GM23338 (cell line): ENCODE measurements at regions not wholly inside any gene's neighbourhood (a gene's known extent, or its start where the extent isn't known, plus 50 kb on each side); places are given as distances from the start of the nearest gene placed in this dataset.

Source experiments
- ATAC-seq: fragments of 200-7000 bp; cut with Tn5 transposase; 3 replicates; pipeline ENCODE4 v1.9.1; 2020
- DNase-seq: peaks from one replicate; pipeline ENCODE4 v3.0.0-alpha.2; 2015; ENCODE audit warnings: low spot score
- H2AFZ ChIP-seq: fragments of 200-600 bp; sonication (generic); 2 replicates; pipeline ENCODE4 v1.8.0; 2016; ENCODE audit warnings: antibody characterized with exemption, mild to moderate bottlenecking, moderate library complexity
- H3F3A ChIP-seq: fragments of 200-600 bp; sonication (generic); replicated peaks from 2 replicates; pipeline ENCODE4 v1.8.0; 2017; ENCODE audit warnings: antibody characterized with exemption, mixed run types, low read depth
- H3K27ac ChIP-seq: fragments of 200-600 bp; sonication (generic); 2 replicates; pipeline ENCODE4 v1.6.1; 2016; ENCODE audit warnings: low read depth
- H3K27me3 ChIP-seq: fragments of 200-600 bp; sonication (generic); 2 replicates; pipeline ENCODE4 v1.8.0; 2016; ENCODE audit warnings: mild to moderate bottlenecking, mixed run types, moderate library complexity; ENCODE audit not compliant: insufficient read depth
- H3K36me3 ChIP-seq: fragments of 200-600 bp; sonication (generic); 2 replicates; pipeline ENCODE4 v1.8.0; 2016; ENCODE audit warnings: mild to moderate bottlenecking; ENCODE audit not compliant: insufficient read depth
- H3K4me1 ChIP-seq: fragments of 200-600 bp; sonication (generic); 2 replicates; pipeline ENCODE4 v1.8.0; 2016; ENCODE audit warnings: mild to moderate bottlenecking, moderate library complexity; ENCODE audit not compliant: insufficient read depth
- H3K4me2 ChIP-seq: fragments of 200-600 bp; sonication (generic); 2 replicates; pipeline ENCODE4 v1.7.1; 2017; ENCODE audit warnings: mixed run types
- H3K4me3 ChIP-seq: fragments of 200-600 bp; sonication (generic); 2 replicates; pipeline ENCODE4 v1.6.1; 2016; ENCODE audit warnings: mixed run types
- H3K79me2 ChIP-seq: fragments of 200-600 bp; sonication (generic); replicated peaks from 2 replicates; pipeline ENCODE4 v1.8.0; 2017; ENCODE audit warnings: mild to moderate bottlenecking; ENCODE audit not compliant: insufficient read depth
- H3K9me2 ChIP-seq: fragments of 200-600 bp; sonication (generic); 2 replicates; pipeline ENCODE4 v1.8.0; 2017; ENCODE audit not compliant: insufficient read depth
- H4K20me1 ChIP-seq: fragments of 200-600 bp; sonication (generic); replicated peaks from 2 replicates; pipeline ENCODE4 v1.8.0; 2017; ENCODE audit warnings: mild to moderate bottlenecking; ENCODE audit not compliant: insufficient read depth
- H3K27ac Mint-ChIP-seq: 2 replicates; pipeline ENCODE4 v1.8.0; 2020; ENCODE audit warnings: inconsistent platforms, mild to moderate bottlenecking, moderate library complexity, mixed read lengths
- H3K27me3 Mint-ChIP-seq: 3 replicates; pipeline ENCODE4 v1.8.0; 2022; ENCODE audit warnings: low read depth, mild to moderate bottlenecking, moderate library complexity, mixed read lengths, inconsistent platforms; ENCODE audit not compliant: insufficient read depth, poor library complexity
- H3K36me3 Mint-ChIP-seq: 3 replicates; pipeline ENCODE4 v1.8.0; 2021; ENCODE audit warnings: low read depth, mild to moderate bottlenecking, inconsistent platforms, moderate library complexity, mixed read lengths
- H3K4me1 Mint-ChIP-seq: 3 replicates; pipeline ENCODE4 v1.8.0; 2020; ENCODE audit warnings: mild to moderate bottlenecking, inconsistent platforms, mixed read lengths
- H3K4me3 Mint-ChIP-seq: 3 replicates; pipeline ENCODE4 v1.8.0; 2021; ENCODE audit warnings: moderate library complexity, mild to moderate bottlenecking, inconsistent platforms, mixed read lengths
- H3K9me3 Mint-ChIP-seq: 3 replicates; pipeline ENCODE4 v1.8.0; 2020; ENCODE audit warnings: moderate library complexity, mild to moderate bottlenecking, inconsistent platforms, mixed read lengths
- EZH2 ChIP-seq: fragments of 200-600 bp; sonication (generic); IDR thresholded peaks from one replicate; pipeline ENCODE4 v1.8.0; 2017; ENCODE audit warnings: antibody characterized with exemption, mild to moderate bottlenecking, low read depth; ENCODE audit not compliant: unreplicated experiment
- EZH2phosphoT487 ChIP-seq: fragments of 200-600 bp; sonication (generic); IDR thresholded peaks from one replicate; pipeline ENCODE4 v1.8.1; 2018; ENCODE audit warnings: antibody characterized with exemption; ENCODE audit not compliant: unreplicated experiment
- JUNB ChIP-seq: IDR thresholded peaks from one replicate; pipeline ENCODE4 v1.6.1; 2016; ENCODE audit warnings: antibody characterized with exemption; ENCODE audit not compliant: unreplicated experiment
- NANOG ChIP-seq: IDR thresholded peaks from 2 replicates; pipeline ENCODE4 v1.6.1; 2016; ENCODE audit warnings: antibody characterized with exemption, borderline replicate concordance
- POLR2AphosphoS5 ChIP-seq: IDR thresholded peaks from 2 replicates; pipeline ENCODE4 v1.6.1; 2016; ENCODE audit warnings: antibody characterized with exemption, low read depth
- STAT1 ChIP-seq: IDR thresholded peaks from one replicate; pipeline ENCODE4 v1.6.1; 2016; ENCODE audit warnings: antibody characterized with exemption; ENCODE audit not compliant: unreplicated experiment
- ZNF114 ChIP-seq: fragments of 250-450 bp; sonication (Bioruptor Pico); IDR thresholded peaks from 2 replicates; pipeline ENCODE4 v1.5.0; 2020; ENCODE audit warnings: mild to moderate bottlenecking, moderate library complexity
- ZNF331 ChIP-seq: fragments of 250-450 bp; sonication (Bioruptor Pico); IDR thresholded peaks from 2 replicates; pipeline ENCODE4 v1.5.0; 2020; ENCODE audit warnings: low read depth, mild to moderate bottlenecking, moderate library complexity
- TF ChIP-seq, protein P1 (sequence below): IDR thresholded peaks from 2 replicates; pipeline ENCODE4 v1.6.1; 2016; ENCODE audit warnings: antibody characterized with exemption
- TF ChIP-seq, protein P2 (sequence below): IDR thresholded peaks from one replicate; pipeline ENCODE4 v1.6.1; 2018; ENCODE audit warnings: antibody characterized with exemption; ENCODE audit not compliant: unreplicated experiment
- TF ChIP-seq, protein P3 (sequence below), 2 experiments: fragments of 200-600 bp in 1 of 2; sonication (generic) in 1 of 2; conservative IDR thresholded peaks; 2 replicates each; pipeline versions ENCODE4 v1.5.1 to v1.6.1; 2016 to 2017; ENCODE audit warnings: antibody characterized with exemption in 2 of 2, low read depth in 2 of 2, mild to moderate bottlenecking in 2 of 2, moderate library complexity in 1 of 2

DNA sequence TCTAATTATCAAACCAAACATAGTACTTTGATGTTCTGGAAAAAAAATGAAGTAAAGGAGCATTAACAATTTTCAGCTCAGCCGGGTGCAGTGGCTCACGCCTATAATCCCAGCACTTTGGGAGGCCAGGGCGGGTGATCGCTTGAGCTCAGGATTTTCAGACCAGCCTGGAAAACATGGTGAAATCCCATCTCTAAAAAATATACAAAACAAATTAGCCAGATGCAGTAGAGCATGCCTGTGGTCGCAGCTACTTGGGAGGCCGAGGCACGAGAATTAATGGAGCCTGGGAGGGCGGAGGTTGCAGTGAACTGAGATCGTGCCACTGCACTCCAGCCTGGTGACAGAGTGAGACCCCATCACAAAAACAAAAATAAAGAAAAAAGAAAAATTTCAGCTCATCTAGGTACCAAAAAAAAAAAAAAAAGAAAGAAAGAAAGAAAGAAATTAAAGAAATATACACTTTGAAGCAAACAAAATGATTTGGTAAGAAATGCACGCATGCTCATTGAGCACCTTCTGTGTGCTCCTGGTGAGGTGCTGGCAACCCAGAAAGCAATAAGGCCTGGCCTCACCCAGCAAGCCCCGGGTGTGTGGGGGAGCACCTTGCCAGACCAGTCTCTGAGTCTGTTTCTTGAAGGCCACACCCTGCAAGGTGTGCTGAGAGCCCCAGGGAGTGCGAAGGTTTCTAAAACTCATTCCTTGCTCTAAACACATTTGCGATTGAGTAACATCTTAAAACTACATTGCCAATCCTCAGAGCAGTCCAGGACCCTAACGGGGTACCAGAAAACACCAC, 133.5 kb downstream of the TFCP2L1 start:
- Mint-ChIP-seq H3K4me1 (no peaks in the 10 kb centered on the region), H3K9me3 (peaks cover 7% of the 10 kb centered on the region)

DNA sequence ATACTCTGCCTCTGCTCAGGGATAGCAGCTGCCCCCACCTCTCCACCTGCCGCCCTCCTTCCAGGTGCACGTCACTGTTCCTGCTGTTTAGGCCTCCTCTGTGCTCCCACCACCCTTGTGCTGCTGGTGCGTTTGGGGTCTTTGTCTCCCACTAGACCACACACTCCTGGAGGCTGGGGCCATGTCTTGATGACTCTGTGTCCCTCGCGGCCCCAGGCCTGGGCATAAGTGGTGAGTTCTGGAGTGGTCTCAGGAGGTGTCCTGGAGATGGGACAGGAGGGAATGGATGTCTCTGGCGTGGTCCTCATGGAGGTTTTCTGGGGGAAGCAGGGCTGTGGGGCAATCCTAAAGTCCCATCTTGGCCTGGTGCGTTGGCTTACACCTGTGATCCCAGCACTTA, 132.1 kb downstream of the TFCP2L1 start:
- peaks cover 8% of the 10 kb centered on the region; the same call in 2 of the 3 replicates for H3K36me3 Mint-ChIP-seq
- H3K27me3 ChIP-seq, result no peaks in the 10 kb centered on the region
- TF ChIP-seq, protein P1, sequence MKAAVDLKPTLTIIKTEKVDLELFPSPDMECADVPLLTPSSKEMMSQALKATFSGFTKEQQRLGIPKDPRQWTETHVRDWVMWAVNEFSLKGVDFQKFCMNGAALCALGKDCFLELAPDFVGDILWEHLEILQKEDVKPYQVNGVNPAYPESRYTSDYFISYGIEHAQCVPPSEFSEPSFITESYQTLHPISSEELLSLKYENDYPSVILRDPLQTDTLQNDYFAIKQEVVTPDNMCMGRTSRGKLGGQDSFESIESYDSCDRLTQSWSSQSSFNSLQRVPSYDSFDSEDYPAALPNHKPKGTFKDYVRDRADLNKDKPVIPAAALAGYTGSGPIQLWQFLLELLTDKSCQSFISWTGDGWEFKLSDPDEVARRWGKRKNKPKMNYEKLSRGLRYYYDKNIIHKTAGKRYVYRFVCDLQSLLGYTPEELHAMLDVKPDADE, result no peak
- TF ChIP-seq ZNF331 (no peak), ZNF114 (CRISPR knock-in tag) (no peak), JUNB (no peak), EZH2 (no peak), EZH2phosphoT487 (no peak), NANOG (no peak), STAT1 (no peak), POLR2AphosphoS5 (no peak)
- TF ChIP-seq, protein P2, sequence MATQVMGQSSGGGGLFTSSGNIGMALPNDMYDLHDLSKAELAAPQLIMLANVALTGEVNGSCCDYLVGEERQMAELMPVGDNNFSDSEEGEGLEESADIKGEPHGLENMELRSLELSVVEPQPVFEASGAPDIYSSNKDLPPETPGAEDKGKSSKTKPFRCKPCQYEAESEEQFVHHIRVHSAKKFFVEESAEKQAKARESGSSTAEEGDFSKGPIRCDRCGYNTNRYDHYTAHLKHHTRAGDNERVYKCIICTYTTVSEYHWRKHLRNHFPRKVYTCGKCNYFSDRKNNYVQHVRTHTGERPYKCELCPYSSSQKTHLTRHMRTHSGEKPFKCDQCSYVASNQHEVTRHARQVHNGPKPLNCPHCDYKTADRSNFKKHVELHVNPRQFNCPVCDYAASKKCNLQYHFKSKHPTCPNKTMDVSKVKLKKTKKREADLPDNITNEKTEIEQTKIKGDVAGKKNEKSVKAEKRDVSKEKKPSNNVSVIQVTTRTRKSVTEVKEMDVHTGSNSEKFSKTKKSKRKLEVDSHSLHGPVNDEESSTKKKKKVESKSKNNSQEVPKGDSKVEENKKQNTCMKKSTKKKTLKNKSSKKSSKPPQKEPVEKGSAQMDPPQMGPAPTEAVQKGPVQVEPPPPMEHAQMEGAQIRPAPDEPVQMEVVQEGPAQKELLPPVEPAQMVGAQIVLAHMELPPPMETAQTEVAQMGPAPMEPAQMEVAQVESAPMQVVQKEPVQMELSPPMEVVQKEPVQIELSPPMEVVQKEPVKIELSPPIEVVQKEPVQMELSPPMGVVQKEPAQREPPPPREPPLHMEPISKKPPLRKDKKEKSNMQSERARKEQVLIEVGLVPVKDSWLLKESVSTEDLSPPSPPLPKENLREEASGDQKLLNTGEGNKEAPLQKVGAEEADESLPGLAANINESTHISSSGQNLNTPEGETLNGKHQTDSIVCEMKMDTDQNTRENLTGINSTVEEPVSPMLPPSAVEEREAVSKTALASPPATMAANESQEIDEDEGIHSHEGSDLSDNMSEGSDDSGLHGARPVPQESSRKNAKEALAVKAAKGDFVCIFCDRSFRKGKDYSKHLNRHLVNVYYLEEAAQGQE, result no peak

More for the DNA sequence above, 133.5 kb downstream of the TFCP2L1 start:
- no peaks in the 10 kb centered on the region for H3K9me2 ChIP-seq
- 0 out of 3 replicates have a peak, but pooled peaks cover under 1% of the 10 kb centered on the region for H3K36me3 Mint-ChIP-seq
- no peak overlapping the region for H3K4me3 Mint-ChIP-seq
- no peak overlapping the region for H2AFZ ChIP-seq
- H3K79me2 ChIP-seq, result no peaks in the 10 kb centered on the region
- H3K4me2 ChIP-seq, result no peak overlapping the region
- H3K4me3 ChIP-seq, result no peak overlapping the region
- DNase-seq (no peak), ATAC-seq (peak; percentile 40; the same call in 1 of the 3 replicates)
- H3K27ac ChIP-seq, result no peak overlapping the region
- no peak overlapping the region for H3K27ac Mint-ChIP-seq
- no peaks in the 10 kb centered on the region for H3F3A ChIP-seq
- TF ChIP-seq, protein P1, result no peak
- TF ChIP-seq JUNB (no peak), NANOG (no peak), EZH2phosphoT487 (no peak), EZH2 (no peak), STAT1 (no peak)
- TF ChIP-seq, protein P3, sequence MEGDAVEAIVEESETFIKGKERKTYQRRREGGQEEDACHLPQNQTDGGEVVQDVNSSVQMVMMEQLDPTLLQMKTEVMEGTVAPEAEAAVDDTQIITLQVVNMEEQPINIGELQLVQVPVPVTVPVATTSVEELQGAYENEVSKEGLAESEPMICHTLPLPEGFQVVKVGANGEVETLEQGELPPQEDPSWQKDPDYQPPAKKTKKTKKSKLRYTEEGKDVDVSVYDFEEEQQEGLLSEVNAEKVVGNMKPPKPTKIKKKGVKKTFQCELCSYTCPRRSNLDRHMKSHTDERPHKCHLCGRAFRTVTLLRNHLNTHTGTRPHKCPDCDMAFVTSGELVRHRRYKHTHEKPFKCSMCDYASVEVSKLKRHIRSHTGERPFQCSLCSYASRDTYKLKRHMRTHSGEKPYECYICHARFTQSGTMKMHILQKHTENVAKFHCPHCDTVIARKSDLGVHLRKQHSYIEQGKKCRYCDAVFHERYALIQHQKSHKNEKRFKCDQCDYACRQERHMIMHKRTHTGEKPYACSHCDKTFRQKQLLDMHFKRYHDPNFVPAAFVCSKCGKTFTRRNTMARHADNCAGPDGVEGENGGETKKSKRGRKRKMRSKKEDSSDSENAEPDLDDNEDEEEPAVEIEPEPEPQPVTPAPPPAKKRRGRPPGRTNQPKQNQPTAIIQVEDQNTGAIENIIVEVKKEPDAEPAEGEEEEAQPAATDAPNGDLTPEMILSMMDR (conservative IDR thresholded peaks at IDR 0.05; ENCODE audit: low read depth in 2 of 2), result no peak
- no peaks in the 10 kb centered on the region for H3K36me3 ChIP-seq
- peaks cover 6% of the 10 kb centered on the region for H3K27me3 Mint-ChIP-seq
- no peaks in the 10 kb centered on the region for H4K20me1 ChIP-seq
- H3K27me3 ChIP-seq, result no peaks in the 10 kb centered on the region
- H3K4me1 ChIP-seq, result no peaks in the 10 kb centered on the region

More for the DNA sequence above, 132.1 kb downstream of the TFCP2L1 start:
- no peaks in the 10 kb centered on the region for H3K79me2 ChIP-seq
- no peaks in the 10 kb centered on the region for H3F3A ChIP-seq
- Mint-ChIP-seq H3K4me3 (no peak overlapping the region), H3K9me3 (peaks cover 20% of the 10 kb centered on the region), H3K4me1 (no peaks in the 10 kb centered on the region), H3K27me3 (peaks cover 3% of the 10 kb centered on the region), H3K27ac (no peak overlapping the region)
- DNase-seq (no peak), ATAC-seq (no peak)
- H3K4me1 ChIP-seq, result no peaks in the 10 kb centered on the region
- H3K4me2 ChIP-seq, result no peak overlapping the region
- no peak overlapping the region for H2AFZ ChIP-seq
- H3K36me3 ChIP-seq, result no peaks in the 10 kb centered on the region
- H4K20me1 ChIP-seq, result no peaks in the 10 kb centered on the region
- H3K4me3 ChIP-seq, result no peak overlapping the region
- no peak overlapping the region for H3K27ac ChIP-seq
- H3K9me2 ChIP-seq, result no peaks in the 10 kb centered on the region
